Ishikawa (cell line): ENCODE measurements at regions not wholly inside any gene's neighbourhood (a gene's known extent, or its start where the extent isn't known, plus 50 kb on each side); places are given as distances from the start of the nearest gene placed in this dataset.

Experiments
- CEBPB ChIP-seq: IDR thresholded peaks from 2 replicates; pipeline ENCODE4 v1.6.1; 2012
- CREB1 ChIP-seq: IDR thresholded peaks from 2 replicates; pipeline ENCODE4 v1.6.1; 2012; ENCODE audit warnings: low read depth
- EGR1 ChIP-seq: IDR thresholded peaks from 2 replicates; pipeline ENCODE4 v1.6.1; 2012
- EP300 ChIP-seq: IDR thresholded peaks from 2 replicates; pipeline ENCODE4 v1.6.1; 2012; ENCODE audit warnings: borderline replicate concordance
- FOXM1 ChIP-seq: IDR thresholded peaks from 2 replicates; pipeline ENCODE4 v1.6.1; 2012; ENCODE audit warnings: low read depth, borderline replicate concordance
- NFIC ChIP-seq: IDR thresholded peaks from 2 replicates; pipeline ENCODE4 v1.6.1; 2012
- RAD21 ChIP-seq: IDR thresholded peaks from 2 replicates; pipeline ENCODE4 v1.6.1; 2012; ENCODE audit warnings: low read depth
- TAF1 ChIP-seq: IDR thresholded peaks from 2 replicates; pipeline ENCODE4 v1.6.1; 2012; ENCODE audit warnings: low read depth, mild to moderate bottlenecking
- TCF12 ChIP-seq: IDR thresholded peaks from 2 replicates; pipeline ENCODE4 v1.6.1; 2012; ENCODE audit warnings: low read depth
- TEAD4 ChIP-seq: IDR thresholded peaks from 2 replicates; pipeline ENCODE4 v1.6.1; 2012
- YY1 ChIP-seq: IDR thresholded peaks from 2 replicates; pipeline ENCODE4 v1.6.1; 2012; ENCODE audit warnings: low read depth
- ZBTB7A ChIP-seq: IDR thresholded peaks from 2 replicates; pipeline ENCODE4 v1.6.1; 2012; ENCODE audit warnings: low read depth
- TF ChIP-seq, protein P1 (sequence below): IDR thresholded peaks from 2 replicates; pipeline ENCODE4 v1.6.1; 2012
- TF ChIP-seq, protein P2 (sequence below): IDR thresholded peaks from 2 replicates; pipeline ENCODE4 v1.6.1; 2012
- TF ChIP-seq, protein P3 (sequence below): IDR thresholded peaks from 2 replicates; pipeline ENCODE4 v1.6.1; 2012; ENCODE audit warnings: low read depth, mild to moderate bottlenecking

DNA sequence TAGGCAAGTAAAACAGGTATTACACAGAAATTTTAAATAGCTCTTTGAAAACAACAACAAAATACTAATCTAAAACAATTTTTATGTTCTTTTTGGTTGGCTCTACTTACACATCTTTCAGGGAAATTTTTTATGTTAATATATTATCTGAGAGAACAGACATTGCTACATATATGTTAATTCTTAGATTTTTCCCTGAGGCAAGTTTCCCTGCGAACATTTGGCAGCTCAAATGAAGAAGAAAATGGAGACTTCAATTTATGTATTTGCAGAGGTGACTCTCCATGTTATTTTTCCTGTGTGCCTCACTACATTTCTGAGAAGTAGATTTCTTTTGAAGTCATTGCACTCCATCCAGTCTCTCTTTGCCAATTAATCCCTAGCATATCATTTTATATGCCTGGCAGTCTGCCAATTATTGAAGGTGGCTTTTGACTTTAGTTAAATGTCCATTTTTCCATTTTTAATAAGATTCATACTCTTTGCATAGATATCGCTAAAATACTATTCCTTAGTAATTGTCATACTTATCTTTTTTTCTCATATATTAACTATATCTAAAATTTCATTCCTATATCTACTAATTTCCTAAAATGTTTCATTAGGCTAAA lies 908.2 kb upstream of the CDH10 start:
- TF ChIP-seq, protein P1, sequence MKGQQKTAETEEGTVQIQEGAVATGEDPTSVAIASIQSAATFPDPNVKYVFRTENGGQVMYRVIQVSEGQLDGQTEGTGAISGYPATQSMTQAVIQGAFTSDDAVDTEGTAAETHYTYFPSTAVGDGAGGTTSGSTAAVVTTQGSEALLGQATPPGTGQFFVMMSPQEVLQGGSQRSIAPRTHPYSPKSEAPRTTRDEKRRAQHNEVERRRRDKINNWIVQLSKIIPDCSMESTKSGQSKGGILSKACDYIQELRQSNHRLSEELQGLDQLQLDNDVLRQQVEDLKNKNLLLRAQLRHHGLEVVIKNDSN = no peak
- no peak for TF ChIP-seq TCF12
- TF ChIP-seq CEBPB = no peak

DNA sequence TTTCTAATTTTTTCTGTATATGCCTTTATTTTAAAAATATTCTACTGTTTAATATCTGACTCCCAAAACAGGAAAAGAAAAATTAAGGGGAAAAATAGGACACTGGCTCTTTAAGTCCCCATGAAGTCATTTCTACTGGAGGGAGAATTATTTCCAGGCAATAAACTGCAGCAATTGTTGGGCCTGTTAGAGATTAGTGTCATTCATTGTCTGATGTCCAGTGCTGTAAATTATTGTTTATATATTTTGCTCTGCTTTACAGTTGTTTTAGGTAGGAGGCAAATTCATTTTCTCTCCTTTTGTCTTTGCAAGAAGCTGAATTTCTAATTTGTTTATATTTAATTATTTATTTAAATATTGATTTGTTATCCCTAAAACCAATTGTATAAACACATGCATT lies 906.0 kb upstream of the CDH10 start:
- TF ChIP-seq, protein P1 = no peak
- TF ChIP-seq NFIC = no peak

DNA sequence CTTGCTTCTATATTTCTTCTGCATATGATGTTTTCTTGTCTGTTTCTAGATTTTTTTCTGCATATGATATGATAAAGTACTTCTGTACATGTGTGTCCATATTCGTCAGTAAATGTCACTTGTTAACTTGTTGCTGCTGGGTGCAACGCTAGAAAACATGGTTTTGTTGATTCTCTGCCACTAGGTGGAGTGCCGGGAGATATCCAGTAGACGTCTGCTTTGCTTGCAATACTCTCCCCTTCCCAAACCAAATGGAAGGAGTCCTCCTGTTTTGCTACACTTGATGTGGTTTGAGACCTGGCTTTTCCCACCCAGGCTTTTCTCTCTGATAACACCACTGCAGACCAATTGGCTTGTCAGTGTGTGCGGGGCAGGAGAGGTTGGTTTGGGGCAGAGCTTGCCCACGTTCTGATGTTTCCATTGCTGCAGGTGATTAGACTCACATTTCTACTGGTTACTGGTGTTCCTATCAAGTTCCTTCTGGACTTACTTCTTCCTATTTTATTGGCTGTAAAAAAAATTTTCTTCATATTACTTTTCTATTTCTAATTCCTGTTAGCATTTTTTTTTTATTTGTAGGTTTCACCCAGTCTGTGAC lies 900.0 kb upstream of the CDH10 start:
- TF ChIP-seq TAF1 (no peak), RAD21 (peak; percentile 55), ZBTB7A (no peak), CREB1 (no peak)

DNA sequence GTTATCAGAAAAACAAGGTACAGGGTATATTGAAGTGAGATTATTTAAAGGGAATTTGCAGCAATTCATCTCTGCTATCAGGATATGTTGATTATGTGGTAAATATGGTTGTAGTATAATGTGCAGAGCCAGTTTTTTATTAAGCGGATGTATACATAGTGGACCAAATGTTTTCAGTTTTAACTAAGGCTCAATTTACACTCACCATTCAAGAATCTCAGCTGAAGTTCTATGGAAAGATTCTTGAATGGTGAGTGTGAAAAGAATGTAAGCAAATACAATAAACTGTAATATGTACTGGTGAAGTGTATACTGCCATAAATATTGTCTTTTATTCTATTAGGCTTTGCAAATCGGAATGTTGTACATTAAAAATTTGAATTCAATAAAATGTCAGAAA lies 895.9 kb upstream of the CDH10 start:
- TF ChIP-seq, protein P1 = no peak
- no peak for TF ChIP-seq NFIC
- TF ChIP-seq CREB1 = no peak
- no peak for TF ChIP-seq ZBTB7A
- TF ChIP-seq FOXM1 = no peak
- TF ChIP-seq EGR1 = no peak
- TF ChIP-seq TAF1 = no peak
- no peak for TF ChIP-seq TEAD4
- TF ChIP-seq YY1 = no peak
- TF ChIP-seq RAD21 = no peak
- TF ChIP-seq, protein P2, sequence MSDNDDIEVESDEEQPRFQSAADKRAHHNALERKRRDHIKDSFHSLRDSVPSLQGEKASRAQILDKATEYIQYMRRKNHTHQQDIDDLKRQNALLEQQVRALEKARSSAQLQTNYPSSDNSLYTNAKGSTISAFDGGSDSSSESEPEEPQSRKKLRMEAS = no peak
- TF ChIP-seq, protein P3, sequence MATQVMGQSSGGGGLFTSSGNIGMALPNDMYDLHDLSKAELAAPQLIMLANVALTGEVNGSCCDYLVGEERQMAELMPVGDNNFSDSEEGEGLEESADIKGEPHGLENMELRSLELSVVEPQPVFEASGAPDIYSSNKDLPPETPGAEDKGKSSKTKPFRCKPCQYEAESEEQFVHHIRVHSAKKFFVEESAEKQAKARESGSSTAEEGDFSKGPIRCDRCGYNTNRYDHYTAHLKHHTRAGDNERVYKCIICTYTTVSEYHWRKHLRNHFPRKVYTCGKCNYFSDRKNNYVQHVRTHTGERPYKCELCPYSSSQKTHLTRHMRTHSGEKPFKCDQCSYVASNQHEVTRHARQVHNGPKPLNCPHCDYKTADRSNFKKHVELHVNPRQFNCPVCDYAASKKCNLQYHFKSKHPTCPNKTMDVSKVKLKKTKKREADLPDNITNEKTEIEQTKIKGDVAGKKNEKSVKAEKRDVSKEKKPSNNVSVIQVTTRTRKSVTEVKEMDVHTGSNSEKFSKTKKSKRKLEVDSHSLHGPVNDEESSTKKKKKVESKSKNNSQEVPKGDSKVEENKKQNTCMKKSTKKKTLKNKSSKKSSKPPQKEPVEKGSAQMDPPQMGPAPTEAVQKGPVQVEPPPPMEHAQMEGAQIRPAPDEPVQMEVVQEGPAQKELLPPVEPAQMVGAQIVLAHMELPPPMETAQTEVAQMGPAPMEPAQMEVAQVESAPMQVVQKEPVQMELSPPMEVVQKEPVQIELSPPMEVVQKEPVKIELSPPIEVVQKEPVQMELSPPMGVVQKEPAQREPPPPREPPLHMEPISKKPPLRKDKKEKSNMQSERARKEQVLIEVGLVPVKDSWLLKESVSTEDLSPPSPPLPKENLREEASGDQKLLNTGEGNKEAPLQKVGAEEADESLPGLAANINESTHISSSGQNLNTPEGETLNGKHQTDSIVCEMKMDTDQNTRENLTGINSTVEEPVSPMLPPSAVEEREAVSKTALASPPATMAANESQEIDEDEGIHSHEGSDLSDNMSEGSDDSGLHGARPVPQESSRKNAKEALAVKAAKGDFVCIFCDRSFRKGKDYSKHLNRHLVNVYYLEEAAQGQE = no peak
- TF ChIP-seq EP300 = no peak
- TF ChIP-seq CEBPB = no peak
- no peak for TF ChIP-seq TCF12

DNA sequence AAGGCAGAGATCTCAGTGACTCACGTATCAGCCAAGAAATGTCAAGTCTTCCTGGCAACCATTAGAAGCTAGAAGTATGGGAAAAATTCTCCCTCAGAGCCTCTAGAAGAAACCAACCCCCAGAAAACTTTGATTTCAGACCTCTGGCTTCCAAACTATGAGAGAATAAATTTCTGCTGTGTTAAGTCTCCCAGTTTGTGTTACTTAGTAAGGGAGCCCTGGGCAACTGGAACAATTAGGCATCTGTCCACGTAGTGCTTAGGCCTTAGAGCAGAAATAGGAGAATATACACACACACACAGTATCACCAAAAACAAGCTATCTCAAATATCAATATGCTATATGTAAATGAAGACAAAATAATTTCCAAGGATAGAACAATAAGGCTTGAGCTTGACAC lies 894.8 kb upstream of the CDH10 start:
- TF ChIP-seq EP300 = no peak
- no peak for TF ChIP-seq TEAD4
- TF ChIP-seq, protein P1 = no peak

DNA sequence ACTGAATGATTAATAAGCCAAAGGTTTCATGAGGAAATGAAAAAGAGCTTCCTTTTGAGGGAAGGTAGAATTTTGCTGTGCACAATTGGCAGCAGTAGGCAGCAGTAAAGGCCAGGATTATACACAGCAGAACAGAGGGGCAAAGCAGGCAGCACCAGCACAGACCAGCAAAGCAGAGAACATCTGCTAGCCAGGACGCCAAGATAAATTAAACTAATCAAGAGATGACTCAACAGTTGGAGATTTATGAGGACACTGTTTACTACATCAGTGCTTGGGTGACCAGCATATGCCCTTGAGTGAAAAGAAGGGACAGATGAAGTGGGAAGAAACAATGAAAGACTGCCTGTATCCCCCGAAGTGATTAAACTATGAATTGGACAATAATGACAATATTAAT lies 871.4 kb upstream of the CDH10 start:
- TF ChIP-seq EGR1 = no peak
- no peak for TF ChIP-seq TEAD4
- TF ChIP-seq, protein P3 = no peak
- no peak for TF ChIP-seq RAD21
- TF ChIP-seq, protein P1 = no peak
- TF ChIP-seq, protein P2 = no peak
